ENCODE measurements at regions not wholly inside any gene's neighbourhood (a gene's known extent, or its start where the extent isn't known, plus 50 kb on each side); places are given as distances from the start of the nearest gene placed in this dataset.

DNA sequence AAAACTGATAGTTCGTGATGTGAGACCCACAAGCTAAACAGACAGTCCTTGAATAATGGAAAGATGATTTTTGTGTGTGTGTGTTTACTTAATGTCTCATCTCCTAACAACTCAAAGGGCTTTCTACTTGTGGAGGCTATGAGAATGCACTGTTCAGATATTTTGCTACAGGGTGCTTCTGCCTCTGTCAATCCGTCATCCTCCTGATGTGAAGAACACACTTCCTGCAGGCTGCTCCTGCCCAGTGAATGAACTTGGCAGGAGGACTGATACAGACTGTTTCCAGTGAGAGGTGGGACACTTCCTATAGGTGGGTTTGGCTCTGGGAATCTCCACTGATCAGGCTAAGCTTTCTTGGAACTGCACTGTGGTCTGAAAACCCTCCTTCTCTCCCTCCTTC is 168.4 kb upstream of the STARD13 start:
- DNase-seq (ENCODE audit: low spot score) = no peak
- intact Hi-C loops (cut with DNase I) = no loop called here

- intact Hi-C loops (cut with DNase I) = no loop called here
- DNase-seq (ENCODE audit: low spot score) = no peak
These were observed 169.5 kb upstream of the STARD13 start for GRCh38 chr13:33454844-33455705.

DNA sequence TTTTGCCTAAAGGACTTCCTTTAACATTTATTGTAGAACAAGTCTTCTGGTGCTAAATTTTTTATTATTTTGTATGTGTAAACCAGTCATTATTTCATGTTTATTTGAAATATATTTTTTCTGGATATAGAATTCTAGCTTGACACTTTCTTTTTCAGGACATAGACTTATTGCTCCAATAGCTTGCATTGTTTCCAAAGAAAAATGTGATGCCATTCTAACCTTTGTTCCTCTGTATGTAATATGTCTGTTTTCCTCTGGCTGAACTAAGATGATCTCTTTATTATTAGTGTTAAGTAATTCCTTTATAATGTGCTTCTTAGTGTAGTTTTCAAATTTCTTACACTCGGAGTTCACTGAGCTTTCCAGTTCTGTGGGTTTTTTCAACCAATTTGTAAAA is 174.1 kb upstream of the STARD13 start:
- no peak for DNase-seq (ENCODE audit: low spot score)
- intact Hi-C loops (cut with DNase I) = no loop called here

DNA sequence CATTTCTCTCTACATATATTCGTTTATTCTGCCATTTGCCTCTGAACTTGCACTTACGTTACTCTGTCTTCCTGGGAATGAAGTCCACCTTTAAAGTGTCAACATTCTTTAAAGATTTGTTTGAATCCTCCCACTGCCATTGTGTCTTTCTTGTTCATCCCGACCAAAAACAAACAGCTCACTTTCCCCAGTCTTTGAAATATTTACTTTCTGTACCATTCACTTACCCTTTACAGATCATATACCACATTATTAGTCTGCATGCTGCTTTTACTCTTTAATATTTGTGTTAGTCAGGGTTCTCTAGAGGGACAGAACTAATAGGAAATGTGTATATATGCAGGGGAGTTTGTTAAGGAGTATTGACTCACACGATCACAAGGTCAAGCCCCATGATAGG is 176.6 kb upstream of the STARD13 start:
- intact Hi-C loops (cut with DNase I) = no loop called here

GRCh38 chr13:33464345-33464744 is 178.8 kb upstream of the STARD13 start:
- DNase-seq (ENCODE audit: low spot score) = no peak
- intact Hi-C loops (cut with DNase I) = no loop called here

More for the DNA sequence above, 176.6 kb upstream of the STARD13 start:
- no peak for DNase-seq (ENCODE audit: low spot score)

DNA sequence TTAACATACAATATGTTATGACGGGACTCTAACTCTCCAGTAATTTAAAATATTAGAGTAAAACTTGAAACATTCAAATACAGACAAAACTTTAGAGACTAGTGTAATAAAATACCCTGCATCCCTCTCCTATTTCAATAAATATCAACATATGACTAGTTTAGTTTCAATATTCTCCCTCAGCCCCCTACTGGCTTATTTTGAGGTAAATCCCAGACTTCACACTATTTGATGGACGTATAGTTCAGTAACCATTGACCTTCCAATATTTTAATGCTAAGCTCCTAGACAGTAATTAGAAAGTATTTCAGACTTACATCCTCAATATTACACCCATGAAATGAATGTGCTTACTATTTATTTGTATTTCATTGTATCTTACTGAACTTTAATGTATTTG is 180.7 kb upstream of the STARD13 start:
- no peak for DNase-seq (ENCODE audit: low spot score)
- intact Hi-C loops (cut with DNase I) = no loop called here

DNA sequence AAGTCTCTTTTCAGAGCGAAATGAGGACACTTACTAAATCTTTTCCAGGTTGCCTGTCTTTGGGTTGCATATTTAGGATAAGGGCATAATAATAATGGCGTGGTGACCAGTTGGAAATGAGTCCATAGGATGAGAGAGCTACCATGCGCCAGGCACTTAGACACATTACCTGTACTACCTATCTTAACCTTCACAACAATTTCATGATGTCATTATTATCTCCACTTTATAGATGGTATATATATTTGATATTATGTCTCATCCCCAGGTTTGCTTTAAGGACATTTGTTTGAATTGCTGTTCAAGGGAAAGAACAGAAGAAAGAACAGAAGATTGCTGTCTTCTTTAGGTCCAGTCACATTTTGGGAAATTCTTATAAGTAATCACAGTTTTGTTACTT is 182.0 kb upstream of the STARD13 start:
- intact Hi-C loops (cut with DNase I) = no loop called here
- DNase-seq (ENCODE audit: low spot score) = no peak

- DNase-seq (ENCODE audit: low spot score) = no peak
- intact Hi-C loops (cut with DNase I) = no loop called here
These were observed 185.6 kb upstream of the STARD13 start for GRCh38 chr13:33471204-33471603.

DNA sequence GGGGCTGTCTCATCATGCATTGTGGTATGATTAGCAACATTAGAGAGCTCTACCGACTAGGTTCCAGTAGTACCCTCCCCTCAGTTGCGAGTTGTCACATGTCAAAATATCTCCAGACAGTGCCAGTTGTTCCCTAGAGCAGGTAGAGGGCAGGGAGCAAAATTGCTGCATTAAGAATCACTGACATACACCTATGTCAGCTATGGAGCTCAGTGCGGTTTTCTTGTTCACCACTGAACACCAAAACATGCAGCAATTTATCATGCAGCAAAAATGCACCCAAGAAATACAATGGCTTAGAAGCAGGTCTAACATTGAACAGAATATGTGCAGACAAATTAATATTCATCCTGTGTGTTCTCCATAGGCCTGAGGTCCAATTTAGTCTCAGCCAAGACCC is 186.9 kb upstream of the STARD13 start:
- intact Hi-C loops (cut with DNase I) = no loop called here
- DNase-seq (ENCODE audit: low spot score) = no peak

GRCh38 chr13:33479105-33479504 is 193.6 kb upstream of the STARD13 start:
- DNase-seq (ENCODE audit: low spot score) = no peak
- intact Hi-C loops (cut with DNase I) = no loop called here

GRCh38 chr13:33480561-33480960 is 195.0 kb upstream of the STARD13 start:
- intact Hi-C loops (cut with DNase I) = loop anchor here (10.0 kb wide), 1 partner anchor 246 kb away; no protein-coding TSS in a partner anchor
- DNase-seq (ENCODE audit: low spot score) = no peak

GRCh38 chr13:33483471-33483870 is 197.9 kb upstream of the STARD13 start:
- intact Hi-C loops (cut with DNase I) = loop anchor here (10.0 kb wide), 1 partner anchor 249 kb away; no protein-coding TSS in a partner anchor
- no peak for DNase-seq (ENCODE audit: low spot score)

GRCh38 chr13:33485247-33485646 is 199.7 kb upstream of the STARD13 start:
- no peak for DNase-seq (ENCODE audit: low spot score)
- intact Hi-C loops (cut with DNase I) = loop anchor here (10.0 kb wide), 1 partner anchor 250 kb away; no protein-coding TSS in a partner anchor

DNA sequence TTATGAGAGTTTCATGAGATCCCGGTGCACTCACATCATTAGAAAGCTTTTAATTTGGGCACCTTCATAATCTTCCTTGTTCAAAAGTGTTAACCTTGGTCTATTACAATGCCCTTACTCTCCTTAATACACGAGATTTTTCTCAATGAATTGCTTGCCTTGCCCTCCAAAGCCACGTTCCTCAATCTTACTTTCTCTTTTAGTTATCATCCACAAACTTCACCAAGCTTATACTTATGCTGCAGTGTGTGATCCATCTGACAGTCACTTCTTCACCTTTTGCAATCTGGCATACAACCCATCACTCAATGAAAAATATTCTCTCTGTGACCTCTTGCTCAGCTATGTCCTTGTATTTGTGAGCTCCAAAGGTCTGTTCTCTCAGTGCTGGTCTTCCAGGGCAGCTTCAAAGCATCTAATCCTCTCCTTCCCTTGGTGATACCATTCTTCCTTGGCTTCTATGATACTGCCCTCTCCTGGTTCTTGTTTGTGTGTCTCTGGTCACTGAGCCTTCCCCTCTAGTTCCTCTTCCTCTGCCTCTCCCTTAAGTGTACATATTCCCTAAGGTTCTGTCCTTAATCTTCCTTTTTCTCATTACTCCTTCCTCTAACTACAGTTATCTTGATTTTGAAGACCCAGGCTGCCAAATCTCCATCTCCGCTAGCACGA is 202.2 kb upstream of the STARD13 start:
- intact Hi-C loops (cut with DNase I) = loop anchor here (10.0 kb wide), 1 partner anchor 253 kb away; no protein-coding TSS in a partner anchor

GRCh38 chr13:33489563-33489962 is 204.0 kb upstream of the STARD13 start:
- no peak for DNase-seq (ENCODE audit: low spot score)
- intact Hi-C loops (cut with DNase I) = loop anchor here (10.0 kb wide), 1 partner anchor 255 kb away; no protein-coding TSS in a partner anchor

More for the DNA sequence above, 202.2 kb upstream of the STARD13 start:
- DNase-seq (ENCODE audit: low spot score) = no peak

- intact Hi-C loops (cut with DNase I) = loop anchor here (5.0 kb wide), 1 partner anchor 52 kb away; no protein-coding TSS in a partner anchor
- DNase-seq (ENCODE audit: low spot score) = no peak
These were observed 205.1 kb upstream of the STARD13 start for GRCh38 chr13:33490461-33491327.

GRCh38 chr13:33493672-33494365 is 208.3 kb upstream of the STARD13 start:
- intact Hi-C loops (cut with DNase I) = loop anchor here (5.0 kb wide), 1 partner anchor 48 kb away; no protein-coding TSS in a partner anchor
- DNase-seq (ENCODE audit: low spot score) = no peak

DNA sequence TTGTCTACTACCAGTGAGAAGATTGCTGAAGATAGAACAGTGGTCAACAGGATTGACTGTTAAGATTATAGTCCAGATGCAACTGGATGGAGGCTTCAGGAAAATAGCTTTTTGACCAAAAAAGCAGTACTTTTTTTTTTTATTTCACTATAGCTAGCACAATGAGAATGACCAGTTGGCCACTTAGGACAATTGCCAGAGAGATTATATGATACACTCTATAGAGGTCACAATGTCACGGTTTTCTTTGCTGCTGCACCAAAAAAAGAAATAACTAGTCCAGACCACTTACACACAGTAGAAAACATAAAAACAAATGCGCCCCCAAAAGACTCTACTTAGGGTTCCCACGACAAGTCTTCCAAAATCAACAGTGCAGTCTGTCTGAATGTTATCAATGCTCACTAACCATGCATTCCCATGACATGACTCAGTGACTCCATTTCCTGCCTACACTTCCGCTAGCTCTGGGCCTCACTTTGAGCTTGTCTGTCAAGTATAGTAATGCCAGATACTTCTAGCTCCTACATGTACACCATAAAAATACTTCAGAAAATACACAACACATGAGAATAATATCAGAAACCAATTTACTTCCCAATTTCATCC is 209.1 kb upstream of the STARD13 start:
- intact Hi-C loops (cut with DNase I) = loop anchor here (5.0 kb wide), 1 partner anchor 48 kb away; no protein-coding TSS in a partner anchor
- no peak for DNase-seq (ENCODE audit: low spot score)

- DNase-seq (ENCODE audit: low spot score) = no peak
- intact Hi-C loops (cut with DNase I) = no loop called here
These were observed 210.8 kb upstream of the STARD13 start for GRCh38 chr13:33496336-33496735.
